DND-41 (cell line): ENCODE measurements at regions not wholly inside any gene's neighbourhood (a gene's known extent, or its start where the extent isn't known, plus 50 kb on each side); places are given as distances from the start of the nearest gene placed in this dataset.

ENCODE experiments used
- ATAC-seq: fragments of 200-7000 bp; cut with Tn5 transposase; 3 replicates; pipeline ENCODE4 v1.9.1; 2021; ENCODE audit warnings: low read depth; ENCODE audit not compliant: insufficient read depth
- DNase-seq: peaks from one replicate; pipeline ENCODE4 v3.0.0-alpha.2; 2020
- H2AFZ ChIP-seq: 2 replicates; pipeline ENCODE4 v1.6.0; 2012; ENCODE audit warnings: low read depth, low read length
- H3K27ac ChIP-seq: 2 replicates; pipeline ENCODE4 v1.5.1; 2012; ENCODE audit warnings: low read length, inconsistent platforms
- H3K27me3 ChIP-seq: fragments of 200-600 bp; sonication (generic); 2 replicates; pipeline ENCODE4 v1.6.0; 2012; ENCODE audit warnings: low read length, mild to moderate bottlenecking, inconsistent platforms; ENCODE audit not compliant: insufficient read depth, poor library complexity
- H3K36me3 ChIP-seq: 2 replicates; pipeline ENCODE4 v1.5.1; 2012; ENCODE audit warnings: low read length, inconsistent platforms; ENCODE audit not compliant: insufficient read depth
- H3K4me1 ChIP-seq: 2 replicates; pipeline ENCODE4 v1.5.1; 2012; ENCODE audit warnings: mild to moderate bottlenecking, low read length; ENCODE audit not compliant: insufficient read depth
- H3K4me2 ChIP-seq: 2 replicates; pipeline ENCODE4 v1.6.0; 2012; ENCODE audit warnings: mild to moderate bottlenecking, moderate library complexity, low read length, inconsistent platforms; ENCODE audit not compliant: insufficient read depth
- H3K4me3 ChIP-seq, 2 experiments: fragments of 200-600 bp in 1 of 2; shearing (Covaris generic) in 1 of 2; 2 replicates each; pipeline ENCODE4 v1.5.1; 2012 to 2016; ENCODE audit warnings: inconsistent platforms in 2 of 2, low read length in 2 of 2, mild to moderate bottlenecking in 2 of 2, low read depth in 1 of 2, moderate library complexity in 1 of 2
- H3K79me2 ChIP-seq: 2 replicates; pipeline ENCODE4 v1.6.0; 2012; ENCODE audit warnings: low read length, inconsistent platforms; ENCODE audit not compliant: insufficient read depth
- H3K9ac ChIP-seq: 2 replicates; pipeline ENCODE4 v1.6.0; 2012; ENCODE audit warnings: low read depth, mild to moderate bottlenecking, inconsistent platforms, low read length, moderate library complexity
- H3K9me3 ChIP-seq: 2 replicates; pipeline ENCODE4 v1.5.1; 2012; ENCODE audit warnings: low read length, moderate library complexity, mild to moderate bottlenecking, inconsistent platforms; ENCODE audit not compliant: insufficient read depth, severe bottlenecking
- H4K20me1 ChIP-seq: 2 replicates; pipeline ENCODE4 v1.6.0; 2012; ENCODE audit warnings: low read length; ENCODE audit not compliant: insufficient read depth
- CTCF ChIP-seq: IDR thresholded peaks from 2 replicates; pipeline ENCODE4 v1.5.1; 2012; ENCODE audit warnings: borderline replicate concordance, low read length, moderate library complexity, mild to moderate bottlenecking; ENCODE audit not compliant: poor library complexity, severe bottlenecking; ENCODE audit errors: extremely low read depth
- EZH2 ChIP-seq: IDR thresholded peaks from 3 replicates; pipeline ENCODE4 v1.6.1; 2012; ENCODE audit warnings: borderline replicate concordance, low read depth, mild to moderate bottlenecking, moderate library complexity, low read length, inconsistent platforms; ENCODE audit not compliant: severe bottlenecking

DNA sequence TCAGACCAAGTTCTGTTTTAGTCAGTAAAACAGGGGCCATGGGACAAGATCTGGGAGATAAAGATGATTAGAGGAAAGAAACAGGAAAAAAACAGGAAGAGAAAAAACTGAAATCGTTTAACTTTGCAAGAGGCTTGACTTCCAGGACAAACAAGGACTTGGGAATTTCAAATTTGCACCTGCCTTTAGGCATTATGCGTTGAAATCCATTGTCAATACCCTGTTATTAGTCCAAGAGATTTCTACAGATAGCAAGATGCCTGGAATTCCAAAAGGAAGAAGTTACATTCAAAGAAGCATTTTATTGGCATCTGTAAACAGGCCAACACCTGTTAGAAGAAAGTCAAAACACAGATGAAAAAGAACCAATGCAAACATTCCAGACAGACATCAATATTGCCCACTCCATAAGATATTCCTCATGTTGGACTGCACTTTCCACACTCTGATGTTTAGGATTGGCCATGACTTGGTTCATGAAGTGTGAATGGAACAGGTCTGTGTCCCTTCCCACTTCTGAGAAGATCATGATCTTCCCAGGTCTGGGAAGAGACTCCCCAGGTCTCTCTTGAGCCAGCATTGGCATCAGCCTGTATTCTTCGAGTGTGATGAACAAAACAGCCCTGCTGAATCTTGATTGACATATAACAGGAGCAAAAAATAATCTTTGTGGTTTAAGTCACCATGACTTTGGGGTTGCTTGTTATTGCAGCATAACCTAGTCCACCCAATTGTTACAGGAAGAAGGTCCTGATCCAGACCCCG is 181.4 kb upstream of the FN1 start:
- H3K4me2 ChIP-seq, result no peak overlapping the region
- H3K79me2 ChIP-seq, result no peaks in the 10 kb centered on the region
- H3K9me3 ChIP-seq, result no peaks in the 10 kb centered on the region
- no peaks in the 10 kb centered on the region for H3K36me3 ChIP-seq
- TF ChIP-seq CTCF (no peak), EZH2 (no peak)
- DNase-seq, result no peak
- no peak overlapping the region for H3K4me3 ChIP-seq
- H4K20me1 ChIP-seq, result no peaks in the 10 kb centered on the region
- no peak overlapping the region for H3K9ac ChIP-seq
- no peak overlapping the region for H3K27ac ChIP-seq
- no peaks in the 10 kb centered on the region for H3K4me1 ChIP-seq
- H2AFZ ChIP-seq, result no peak overlapping the region
- ATAC-seq, result no peak
- no peaks in the 10 kb centered on the region for H3K27me3 ChIP-seq

- H4K20me1 ChIP-seq, result no peaks in the 10 kb centered on the region
- H3K4me1 ChIP-seq, result no peaks in the 10 kb centered on the region
- H3K9ac ChIP-seq, result no peak overlapping the region
- no peaks in the 10 kb centered on the region for H3K27me3 ChIP-seq
- H3K4me2 ChIP-seq, result no peak overlapping the region
- no peak overlapping the region for H2AFZ ChIP-seq
- H3K4me3 ChIP-seq, result no peak overlapping the region
- no peaks in the 10 kb centered on the region for H3K36me3 ChIP-seq
- TF ChIP-seq EZH2 (no peak), CTCF (no peak)
- H3K27ac ChIP-seq, result no peak overlapping the region
- DNase-seq (no peak), ATAC-seq (no peak)
- H3K9me3 ChIP-seq, result no peaks in the 10 kb centered on the region
- H3K79me2 ChIP-seq, result no peaks in the 10 kb centered on the region
Measured at GRCh38 chr2:215615803-215616174, 179.9 kb upstream of the FN1 start.

GRCh38 chr2:215615067-215615802 is 179.4 kb upstream of the FN1 start:
- H3K4me3 ChIP-seq, result no peak overlapping the region
- no peaks in the 10 kb centered on the region for H4K20me1 ChIP-seq
- no peaks in the 10 kb centered on the region for H3K9me3 ChIP-seq
- no peak for ATAC-seq
- no peak overlapping the region for H3K9ac ChIP-seq
- H3K4me2 ChIP-seq, result no peak overlapping the region
- no peaks in the 10 kb centered on the region for H3K4me1 ChIP-seq
- TF ChIP-seq CTCF (no peak), EZH2 (no peak)
- no peak overlapping the region for H2AFZ ChIP-seq
- H3K79me2 ChIP-seq, result no peaks in the 10 kb centered on the region
- DNase-seq, result no peak
- no peaks in the 10 kb centered on the region for H3K36me3 ChIP-seq
- H3K27me3 ChIP-seq, result no peaks in the 10 kb centered on the region
- no peak overlapping the region for H3K27ac ChIP-seq
